Activated T-helper 1 cell treated with anti-CD3 and anti-CD28 coated beads, Interleukin-2, amount 50 U/mL, for 16 hours (primary cell): ENCODE measurements at regions not wholly inside any gene's neighbourhood (a gene's known extent, or its start where the extent isn't known, plus 50 kb on each side); places are given as distances from the start of the nearest gene placed in this dataset.
"Not testable (repeated sequence)": the region's sequence is repeated elsewhere in the genome, so short reads cannot be mapped to it uniquely, and the experiment has no call there.

Experiments used
- DNase-seq, 2 donors: peaks; one replicate each; pipeline ENCODE4 v3.0.0-alpha.2; 2020; ENCODE audit warnings: low read depth in 1 of 2, low spot score in 1 of 2

DNA sequence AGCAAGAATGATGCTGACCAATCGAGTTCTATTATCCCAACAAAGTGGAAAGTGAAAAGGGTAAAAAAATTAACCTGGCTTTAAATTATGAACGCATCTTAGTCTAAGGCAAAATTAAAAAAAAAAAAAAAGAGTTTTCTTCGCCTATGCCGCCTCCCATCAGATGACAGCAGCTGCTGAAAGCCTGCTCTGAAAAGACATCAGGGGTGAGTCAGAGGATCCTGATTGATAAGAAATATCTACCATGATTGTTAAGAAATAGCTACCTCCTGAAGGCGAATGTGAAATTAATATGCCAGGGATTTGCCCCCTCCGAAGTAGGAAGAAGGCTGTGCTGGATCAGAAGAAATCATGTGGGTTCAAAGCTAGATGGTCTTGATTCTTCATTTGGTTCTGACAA lies 216.8 kb upstream of the C1orf87 start:
- DNase-seq = no peak

DNA sequence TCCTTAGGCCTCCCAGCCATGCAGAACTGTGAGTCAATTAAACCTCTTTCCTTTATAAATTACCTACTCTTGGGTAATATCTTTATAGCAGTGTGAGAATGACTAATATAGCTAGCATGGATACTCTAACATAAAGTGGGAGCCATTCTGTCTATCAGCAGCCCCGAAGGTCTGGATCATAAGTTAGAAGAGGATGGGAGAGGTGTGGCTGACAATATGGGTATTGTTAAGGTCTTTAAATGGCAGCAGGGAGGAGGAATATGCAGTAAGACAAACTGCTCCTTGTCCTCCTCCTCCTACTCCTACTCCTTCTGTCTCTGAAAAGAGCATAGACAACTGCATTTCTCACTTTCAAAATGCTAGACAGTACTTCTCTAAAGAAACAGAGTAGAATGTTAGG lies 214.0 kb upstream of the C1orf87 start:
- no peak for DNase-seq

DNA sequence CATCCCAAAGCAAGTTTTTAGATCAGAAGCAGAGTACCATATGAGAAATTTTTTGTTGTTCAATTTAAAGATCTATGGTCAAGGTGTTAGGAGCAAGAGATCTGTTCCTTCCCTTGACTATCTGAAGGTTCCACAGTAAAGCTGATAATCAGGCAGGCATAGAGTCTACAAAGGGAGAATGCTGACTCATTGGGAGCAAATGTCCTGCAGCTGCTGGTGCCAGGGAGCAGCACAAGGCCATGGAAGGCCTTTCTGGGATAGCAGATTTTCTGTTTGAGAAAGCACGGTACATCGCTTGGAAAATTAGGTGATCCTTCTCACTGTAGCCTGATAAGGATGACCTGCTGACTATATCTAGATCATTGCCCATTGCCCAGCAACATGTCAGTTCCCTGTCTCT lies 210.1 kb upstream of the C1orf87 start:
- no peak for DNase-seq

DNA sequence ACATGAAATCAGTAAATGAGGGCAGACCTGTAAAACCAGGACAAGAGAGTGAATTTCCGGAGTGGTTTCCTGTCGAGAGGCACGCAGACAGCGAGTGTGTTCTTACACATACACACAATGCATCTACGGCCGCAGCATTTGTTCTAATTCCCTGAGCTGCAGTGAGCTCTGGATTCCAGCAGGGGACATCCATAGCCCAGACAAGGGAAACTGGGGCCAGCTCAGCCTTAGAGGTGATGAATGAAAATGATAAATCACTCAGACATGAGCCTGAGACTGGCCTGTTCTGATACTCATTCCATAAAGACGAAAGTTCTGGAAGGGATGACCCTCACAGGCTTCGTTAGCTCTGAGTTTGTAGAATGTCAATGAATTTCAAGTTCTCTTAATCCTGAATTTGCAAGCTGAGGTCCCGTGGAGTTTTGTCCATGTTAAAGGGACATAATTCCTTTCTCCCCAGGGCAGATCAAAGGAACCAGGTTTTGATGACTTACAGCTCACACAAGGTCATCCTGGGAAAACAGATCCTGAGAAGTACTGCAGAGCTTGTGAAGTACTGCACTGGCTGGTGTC lies 207.9 kb upstream of the C1orf87 start:
- no peak for DNase-seq

DNA sequence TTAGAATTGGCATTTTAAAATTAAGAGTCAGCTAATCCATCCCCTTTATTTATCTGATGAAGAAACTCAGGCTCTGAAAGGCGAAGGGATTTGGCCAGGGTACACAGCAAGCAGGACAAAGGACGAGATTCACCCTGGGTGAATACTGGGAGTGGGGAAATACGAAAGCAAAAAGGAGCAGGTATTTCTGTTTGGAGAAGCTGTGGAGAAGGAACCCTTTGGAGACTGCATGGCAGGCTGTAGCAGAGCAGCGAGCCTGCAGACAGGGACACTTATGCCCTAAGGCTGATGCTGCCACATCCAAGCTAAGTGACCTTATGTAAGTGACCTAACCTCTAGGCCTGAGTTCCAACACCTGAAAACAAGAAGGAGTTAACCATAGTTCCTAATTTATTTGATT lies 207.2 kb upstream of the C1orf87 start:
- DNase-seq = no peak

DNA sequence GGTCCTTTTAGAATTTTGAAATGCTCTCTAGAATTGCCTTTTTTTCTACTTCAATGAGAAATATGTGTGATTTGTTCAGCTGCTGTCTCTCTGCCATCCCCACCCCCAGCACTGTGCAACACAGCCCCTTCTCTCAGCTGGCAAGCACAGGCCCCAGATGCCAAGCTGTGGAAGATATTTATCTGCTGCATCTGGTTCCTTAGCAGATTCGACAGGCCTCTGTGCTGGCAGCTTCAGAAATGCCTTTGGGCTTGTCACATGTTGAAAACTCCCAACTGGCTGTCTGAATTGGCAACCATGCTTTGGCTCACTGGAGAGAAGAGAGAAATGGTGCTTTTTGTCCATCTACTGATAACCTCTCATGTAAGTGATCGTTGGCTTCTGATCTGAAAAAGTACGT lies 206.7 kb upstream of the C1orf87 start:
- DNase-seq = no peak

DNA sequence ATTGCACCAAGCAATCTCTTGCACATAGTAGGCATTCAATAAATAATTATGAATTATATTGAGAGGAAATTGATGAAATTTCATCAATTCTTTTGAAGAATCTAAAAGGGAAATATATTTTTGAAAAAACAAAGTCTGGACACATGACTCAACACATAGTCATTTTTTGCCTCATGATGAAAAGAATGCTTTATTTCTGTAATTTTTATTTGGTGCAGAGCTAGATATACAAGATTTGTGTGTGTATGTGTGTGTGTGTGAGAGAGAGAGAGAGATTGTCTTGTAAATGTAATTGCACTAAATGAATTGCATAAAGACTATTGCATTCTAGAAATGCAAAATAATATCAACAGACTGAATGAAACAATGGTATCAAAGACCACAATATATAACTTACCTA lies 206.2 kb upstream of the C1orf87 start:
- DNase-seq = no peak

DNA sequence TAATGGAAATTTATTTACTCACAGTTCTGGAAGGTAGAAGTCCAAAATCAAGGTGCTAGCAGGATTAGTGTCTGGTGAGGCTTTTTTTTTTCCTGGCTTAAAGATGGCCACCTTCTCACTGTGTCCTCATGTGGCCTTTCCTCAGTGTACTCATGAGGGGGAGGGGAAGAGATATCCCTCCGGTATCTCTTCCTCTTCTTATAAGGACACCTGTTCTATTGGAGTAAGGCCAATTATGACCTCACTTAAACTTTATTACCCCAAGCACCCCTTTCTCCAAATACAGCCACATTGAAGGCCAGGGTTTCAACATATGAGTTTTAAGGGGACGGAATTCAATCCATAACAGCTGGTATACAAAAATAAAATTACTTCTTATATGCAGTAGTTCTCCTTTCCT lies 203.7 kb upstream of the C1orf87 start:
- DNase-seq = no peak

DNA sequence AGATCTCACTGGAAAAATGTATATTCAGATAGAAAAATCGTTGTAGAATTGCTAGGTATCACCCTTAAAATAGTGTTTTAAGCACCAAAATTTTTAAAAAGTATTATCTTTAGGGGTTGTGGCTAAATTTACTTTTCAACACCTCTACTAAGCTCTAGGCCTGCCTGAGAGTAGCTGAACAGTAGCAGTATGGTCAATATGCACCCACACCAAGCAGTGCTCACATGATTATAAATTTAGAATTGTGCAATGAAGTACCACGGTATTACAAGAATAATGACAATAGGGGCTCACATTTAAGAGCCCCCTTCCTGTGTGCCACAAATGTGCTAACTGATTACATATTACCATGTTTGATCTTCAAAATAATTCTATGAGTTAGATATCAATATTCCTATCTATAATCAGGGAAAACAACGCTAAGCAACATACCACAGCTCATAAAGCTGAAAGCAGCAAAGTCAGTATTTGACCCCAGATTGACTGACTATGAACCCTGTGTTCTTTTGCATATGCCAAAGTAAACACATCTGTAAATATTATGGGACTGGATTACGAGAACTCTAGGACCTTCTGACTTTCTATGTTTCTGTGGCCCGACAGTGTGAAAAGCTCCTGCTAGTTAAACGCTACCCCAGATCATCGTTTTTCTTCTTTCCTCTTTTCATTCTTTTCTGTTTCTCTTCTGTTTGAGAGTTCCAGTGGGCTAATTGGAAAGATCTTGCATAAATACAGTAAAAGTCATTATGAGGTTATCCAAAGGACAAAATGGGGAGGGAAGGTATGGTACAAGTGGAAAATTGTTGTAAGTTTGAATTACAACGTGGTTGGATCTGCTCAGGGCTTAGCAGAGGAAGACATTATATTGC lies 201.1 kb upstream of the C1orf87 start:
- no peak for DNase-seq

DNA sequence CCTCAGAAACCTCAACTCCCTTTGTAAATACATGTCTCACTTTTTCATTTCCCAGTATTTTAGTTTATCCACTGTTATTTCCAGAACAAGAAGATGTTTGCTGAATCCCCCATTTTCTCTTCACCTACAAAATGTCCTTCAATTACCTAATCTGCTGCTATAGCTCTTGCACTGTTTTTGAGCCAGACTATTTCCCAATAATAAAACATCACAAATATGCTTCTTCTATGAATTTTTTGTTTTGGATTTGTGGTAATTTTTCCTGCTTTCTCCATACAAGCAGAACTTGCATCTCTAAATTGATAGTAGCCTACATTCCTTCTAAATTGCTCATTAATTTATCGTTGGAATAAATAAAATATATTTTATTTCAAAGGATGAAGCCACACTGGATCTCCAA lies 199.6 kb upstream of the C1orf87 start:
- DNase-seq = no peak

DNA sequence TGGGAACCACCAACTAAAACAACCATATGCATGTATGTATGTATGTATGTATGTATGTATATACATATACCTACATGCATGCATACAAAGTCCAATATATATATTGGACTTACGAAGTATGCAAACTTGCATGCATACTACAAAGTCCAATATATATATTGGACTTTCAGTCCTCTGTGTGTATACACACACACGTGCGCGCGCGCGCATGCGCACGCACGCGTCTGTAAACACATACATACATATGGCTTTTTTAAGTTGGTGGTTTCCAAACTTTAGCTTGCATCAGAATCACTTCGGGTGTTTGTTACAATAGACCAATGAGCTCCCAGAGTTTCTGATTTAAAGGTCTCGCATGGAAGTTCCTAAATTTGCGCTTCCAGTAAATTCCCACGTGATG lies 197.5 kb upstream of the C1orf87 start:
- DNase-seq = no peak

DNA sequence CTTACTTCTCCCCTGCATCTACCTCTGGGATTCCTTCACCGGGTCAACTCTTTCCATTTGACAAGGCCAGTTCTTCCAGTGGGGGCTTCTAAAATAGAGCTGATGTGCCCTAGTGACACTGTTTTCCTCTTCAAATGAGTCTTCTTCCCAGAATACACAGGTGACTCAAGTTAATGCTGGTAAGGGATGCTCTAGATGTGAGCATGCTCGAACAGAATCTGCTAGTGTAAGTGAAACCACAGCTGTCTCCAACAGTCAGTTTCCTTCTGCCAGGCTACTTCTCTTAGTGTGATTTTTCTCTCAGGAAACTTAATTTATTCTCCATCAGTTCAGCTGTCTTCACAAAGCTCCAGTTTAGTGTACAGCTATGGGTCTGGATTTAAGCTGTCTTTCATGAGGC lies 194.9 kb upstream of the C1orf87 start:
- DNase-seq = no peak

DNA sequence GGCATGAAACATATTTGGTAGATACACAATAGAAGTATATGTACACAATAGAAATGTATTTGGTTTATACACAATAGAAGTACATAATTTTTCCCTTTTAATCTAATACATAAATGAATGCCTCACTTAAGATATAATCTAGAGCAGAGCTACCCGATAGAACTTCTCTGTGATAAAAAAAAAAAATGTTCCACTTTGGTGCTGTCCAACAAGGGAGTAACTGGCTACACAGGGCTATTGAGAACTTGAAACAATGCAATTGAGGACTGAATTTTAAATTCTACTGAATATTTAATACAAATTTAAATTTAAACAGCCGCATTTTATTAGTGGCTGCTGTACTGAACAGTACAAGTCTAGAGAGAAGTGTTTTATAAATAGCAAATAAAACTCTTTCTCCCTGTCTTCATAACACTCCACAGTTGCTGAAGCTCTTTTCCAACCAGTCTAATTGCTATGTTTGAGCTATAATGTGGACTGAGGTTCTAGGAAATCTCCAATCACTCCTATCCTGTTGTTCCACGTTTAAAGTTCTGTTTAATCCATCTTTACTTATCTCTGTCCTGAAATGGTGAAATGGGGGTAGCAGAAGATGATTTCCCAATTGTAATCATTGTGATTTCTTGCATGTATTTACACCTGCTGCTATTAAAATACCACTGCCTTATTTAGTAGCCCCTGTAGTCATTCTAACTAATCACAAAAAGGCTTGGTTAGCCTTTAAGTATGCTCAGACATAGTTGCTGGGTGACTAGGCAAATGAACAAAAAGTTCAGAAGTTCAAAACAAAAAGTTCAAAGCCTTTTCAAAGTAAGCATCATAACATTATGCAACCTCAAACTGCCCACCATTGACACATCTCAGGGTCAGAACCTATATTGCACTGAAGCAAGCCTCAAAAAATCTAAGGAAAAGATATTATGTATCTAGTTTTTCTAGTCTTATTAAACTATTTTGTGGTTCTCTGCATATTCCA lies 192.3 kb upstream of the C1orf87 start:
- DNase-seq = no peak

DNA sequence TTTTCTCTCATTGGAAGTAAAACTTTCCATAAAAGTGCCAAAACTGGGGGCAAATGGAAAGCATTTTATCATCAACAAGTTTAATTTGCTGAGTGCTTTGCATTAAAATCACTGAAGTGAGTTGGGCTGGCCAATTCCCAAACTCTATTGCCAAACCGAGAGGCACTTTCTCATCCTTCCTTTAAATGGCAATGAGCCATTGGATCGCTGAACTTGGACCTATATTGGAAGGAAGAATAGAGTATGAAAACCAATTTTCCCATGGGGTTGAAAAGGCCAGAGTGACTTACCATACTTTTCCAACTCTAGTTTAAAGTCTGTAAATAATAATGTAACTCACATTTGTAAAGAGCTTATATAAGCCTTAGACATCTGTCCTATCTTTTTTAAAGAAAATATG lies 189.1 kb upstream of the C1orf87 start:
- no peak for DNase-seq

DNA sequence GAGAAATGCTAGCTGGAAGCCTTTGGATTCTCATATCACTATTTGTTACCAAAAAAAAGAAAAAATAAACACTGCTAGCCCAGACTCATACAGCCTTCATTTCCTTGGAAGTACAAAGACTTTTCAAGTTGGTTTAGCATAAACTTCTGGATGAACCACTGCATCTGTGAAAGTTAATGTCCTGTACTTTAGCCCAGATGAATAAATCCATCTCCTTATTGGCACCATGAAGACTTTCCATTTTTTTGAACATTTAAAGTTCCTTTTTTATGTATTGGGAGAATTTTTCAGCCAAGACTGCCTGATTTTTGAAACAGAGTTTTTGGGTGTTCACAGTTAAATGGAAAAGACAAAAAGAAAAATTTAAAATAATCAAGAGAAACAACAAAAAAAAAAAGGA lies 184.0 kb upstream of the C1orf87 start:
- no peak for DNase-seq

DNA sequence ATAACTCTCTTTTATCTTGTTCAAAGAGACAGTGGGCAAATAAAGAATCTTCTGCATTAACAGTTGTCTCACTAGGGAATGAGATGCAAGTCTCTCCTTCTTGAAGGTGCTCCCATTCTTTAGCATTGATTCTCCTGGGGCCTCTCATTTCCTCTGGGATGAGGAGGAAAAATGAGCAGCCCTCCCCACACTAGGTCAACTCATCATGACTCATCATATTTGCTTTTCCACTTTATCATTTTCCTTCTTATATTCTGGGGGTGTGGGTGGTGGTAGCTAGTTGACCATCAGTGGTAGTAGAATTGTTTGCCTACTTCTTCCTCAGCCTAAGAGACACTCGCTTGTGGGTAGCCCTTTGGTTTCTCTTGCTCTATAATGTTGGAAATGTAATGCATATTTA lies 182.0 kb upstream of the C1orf87 start:
- DNase-seq = no peak

DNA sequence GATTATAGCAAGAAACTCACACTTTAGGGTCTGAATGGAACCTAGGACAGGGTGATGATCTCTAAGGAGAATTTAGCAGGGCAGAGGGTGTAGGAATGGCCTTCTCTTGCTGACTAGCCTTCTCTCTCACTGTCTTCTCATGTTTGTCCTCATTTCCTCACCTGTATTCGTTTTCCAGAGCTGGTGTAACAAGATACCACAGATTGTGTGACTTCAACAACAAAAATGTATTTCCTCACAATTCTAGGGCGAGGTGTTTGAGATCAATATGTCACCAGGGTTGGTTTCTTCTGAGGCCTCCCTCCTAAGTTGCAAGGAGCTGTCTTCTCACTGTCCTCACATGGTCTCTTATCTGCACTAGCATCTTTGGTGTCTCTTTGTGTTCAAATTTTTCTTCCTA lies 177.9 kb upstream of the C1orf87 start:
- DNase-seq = no peak

DNA sequence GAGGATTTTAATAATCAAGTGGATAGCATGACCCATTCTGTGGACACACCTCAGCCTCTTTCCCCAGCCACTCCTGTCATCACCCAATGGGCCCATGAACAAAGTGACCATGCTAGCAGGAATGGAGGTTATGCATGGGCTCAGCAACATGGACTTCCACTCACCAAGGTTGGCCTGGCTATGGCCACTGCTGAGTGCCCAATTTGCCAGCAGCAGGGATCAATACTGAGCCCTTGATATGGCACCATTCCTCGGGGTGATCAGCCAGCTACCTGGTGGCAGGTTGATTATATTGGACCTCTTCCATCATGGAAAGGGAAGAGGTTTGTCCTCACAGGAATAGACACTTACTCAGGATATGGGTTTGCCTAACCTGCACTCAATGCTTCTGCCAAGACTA lies 173.9 kb upstream of the C1orf87 start:
- DNase-seq = not testable (repeated sequence)

DNA sequence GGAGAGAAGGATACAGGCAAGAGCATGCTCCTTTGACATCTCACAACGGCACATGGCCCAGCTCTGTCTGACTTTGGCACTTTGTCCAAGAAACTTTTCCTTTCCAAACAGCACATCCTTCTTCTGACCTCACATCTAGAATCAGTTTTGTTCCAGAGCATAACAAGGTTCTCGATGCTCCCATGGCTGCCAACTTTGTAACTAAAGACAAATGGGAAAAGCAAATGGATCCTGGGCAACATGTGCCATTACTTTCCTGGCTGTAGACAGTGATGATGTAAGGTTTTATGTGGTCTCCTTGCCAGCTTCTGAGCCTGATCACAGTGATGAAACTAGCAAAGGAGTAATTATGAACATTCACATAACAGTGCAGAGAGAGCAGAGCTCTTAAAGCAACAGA lies 171.8 kb upstream of the C1orf87 start:
- DNase-seq = no peak

DNA sequence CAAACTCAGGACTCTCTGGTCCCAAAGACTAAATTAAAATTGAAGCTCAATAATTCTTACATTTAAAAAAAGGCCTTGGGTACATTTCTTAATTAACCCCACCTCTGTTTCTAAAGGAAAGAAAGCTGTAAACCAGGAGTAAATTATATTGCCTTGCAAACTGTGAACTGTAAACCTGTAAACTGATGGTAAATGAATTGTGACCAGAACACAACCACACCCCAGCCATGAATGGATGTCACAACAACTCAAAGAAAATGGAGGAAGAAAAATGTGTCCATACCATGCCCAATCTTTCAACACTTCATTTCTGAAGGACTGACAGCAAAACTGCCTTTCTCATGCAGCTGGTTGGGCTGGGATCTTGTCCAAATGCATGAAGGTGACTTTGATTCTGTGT lies 171.3 kb upstream of the C1orf87 start:
- no peak for DNase-seq

DNA sequence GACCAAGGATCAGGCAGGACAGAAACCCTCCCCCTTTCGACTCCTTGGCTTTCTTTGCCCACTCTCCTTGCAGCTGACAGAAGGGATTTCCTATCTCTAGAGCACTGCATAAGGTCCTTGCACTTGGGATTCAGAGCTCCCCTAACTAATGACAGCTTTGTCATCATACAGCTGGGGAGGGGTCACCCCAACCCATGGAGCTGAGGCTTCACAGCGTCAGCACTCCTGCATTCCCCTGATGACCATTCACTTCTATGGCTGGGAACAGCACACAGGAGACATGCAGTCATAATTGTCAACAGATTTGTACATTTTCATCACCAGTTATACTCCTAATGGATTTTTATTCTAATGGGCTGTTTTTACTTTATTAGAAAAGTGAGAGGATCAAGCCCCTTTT lies 161.7 kb upstream of the C1orf87 start:
- DNase-seq = no peak

DNA sequence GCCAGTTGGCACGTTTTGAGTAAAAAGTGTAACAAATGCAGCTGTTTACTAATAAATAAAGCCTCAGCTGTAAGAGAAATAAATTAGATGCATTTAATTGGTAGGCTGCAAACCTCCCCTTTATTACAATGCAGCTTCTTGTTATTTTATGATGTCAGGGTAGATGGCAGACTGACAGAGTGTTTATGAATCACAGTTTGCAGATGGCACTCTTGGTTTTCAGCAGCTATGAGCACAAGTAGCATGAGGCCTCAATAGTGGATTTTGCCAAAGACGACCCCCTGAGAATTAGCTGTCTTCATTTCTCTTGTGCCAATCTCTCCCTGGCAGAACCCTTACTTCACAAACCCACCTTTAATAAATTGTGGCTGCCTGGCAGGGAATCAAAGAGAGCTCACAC lies 161.2 kb upstream of the C1orf87 start:
- no peak for DNase-seq
